ENCODE measurements at regions not wholly inside any gene's neighbourhood (a gene's known extent, or its start where the extent isn't known, plus 50 kb on each side); places are given as distances from the start of the nearest gene placed in this dataset.

- TF ChIP-seq POLR2AphosphoS5 (IDR thresholded peaks at IDR 0.05; ENCODE audit: low read depth, low read length) = no peak
- no peak for TF ChIP-seq POLR2A (IDR thresholded peaks at IDR 0.05; ENCODE audit: low read depth, low read length)
- no peak for TF ChIP-seq SPI1 (IDR thresholded peaks at IDR 0.05; ENCODE audit: low read depth, low read length)
- TF ChIP-seq PAX5 (IDR thresholded peaks at IDR 0.05; ENCODE audit: insufficient read depth, low read length, severe bottlenecking) = no peak
- TF ChIP-seq TAF1 (IDR thresholded peaks at IDR 0.05; ENCODE audit: low read depth, low read length) = no peak
- TF ChIP-seq POU2F2 (IDR thresholded peaks at IDR 0.05; ENCODE audit: low read depth, low read length) = no peak
Observed at GRCh38 chr4:132923516-132923915, 225.6 kb upstream of the PCDH10 start.

Measured in GM12891 (cell line).